H9 (cell line): ENCODE measurements at regions not wholly inside any gene's neighbourhood (a gene's known extent, or its start where the extent isn't known, plus 50 kb on each side); places are given as distances from the start of the nearest gene placed in this dataset.

Experiments
- DNase-seq: peaks from one replicate; pipeline ENCODE4 v3.0.0-alpha.2; 2017
- H2AFZ ChIP-seq: one replicate; pipeline ENCODE4 v1.6.1; 2013; ENCODE audit warnings: mild to moderate bottlenecking, low read length, control low read depth, moderate library complexity
- H2AK5ac ChIP-seq: 2 replicates; pipeline ENCODE4 v1.6.1; 2013; ENCODE audit warnings: low read length, control low read depth, mixed read lengths; ENCODE audit not compliant: insufficient read length
- H2BK120ac ChIP-seq: one replicate; pipeline ENCODE4 v1.6.1; 2013; ENCODE audit warnings: low read depth, mild to moderate bottlenecking, low read length, control low read depth, inconsistent platforms; ENCODE audit not compliant: poor library complexity, severe bottlenecking
- H2BK12ac ChIP-seq: 2 replicates; pipeline ENCODE4 v1.6.1; 2013; ENCODE audit warnings: low read length, control low read depth, mixed read lengths, low read depth; ENCODE audit not compliant: insufficient read length
- H2BK15ac ChIP-seq: 2 replicates; pipeline ENCODE4 v1.6.1; 2013; ENCODE audit warnings: low read depth, low read length, control low read depth
- H2BK20ac ChIP-seq: one replicate; pipeline ENCODE4 v1.6.1; 2013; ENCODE audit warnings: low read depth, mild to moderate bottlenecking, low read length, control low read depth, inconsistent platforms; ENCODE audit not compliant: poor library complexity, severe bottlenecking
- H2BK5ac ChIP-seq: 2 replicates; pipeline ENCODE4 v1.6.1; 2013; ENCODE audit warnings: low read length, control low read depth, mixed read lengths; ENCODE audit not compliant: insufficient read length
- H3K14ac ChIP-seq: 2 replicates; pipeline ENCODE4 v1.6.1; 2013; ENCODE audit warnings: low read length, control low read depth; ENCODE audit not compliant: insufficient read depth
- H3K18ac ChIP-seq: 2 replicates; pipeline ENCODE4 v1.6.1; 2013; ENCODE audit warnings: low read depth, mild to moderate bottlenecking, mixed read lengths, low read length, control low read depth; ENCODE audit not compliant: insufficient read length
- H3K23ac ChIP-seq: 2 replicates; pipeline ENCODE4 v1.6.1; 2013; ENCODE audit warnings: low read length, control low read depth, mixed read lengths, low read depth; ENCODE audit not compliant: insufficient read length
- H3K23me2 ChIP-seq: 2 replicates; pipeline ENCODE4 v1.6.1; 2013; ENCODE audit warnings: low read depth, mild to moderate bottlenecking, mixed read lengths, low read length, control low read depth; ENCODE audit not compliant: insufficient read length, poor library complexity, severe bottlenecking
- H3K27ac ChIP-seq: 2 replicates; pipeline ENCODE4 v1.5.1; 2013; ENCODE audit warnings: low read length, control low read depth, mixed read lengths, low read depth; ENCODE audit not compliant: insufficient read length
- H3K27me3 ChIP-seq: 2 replicates; pipeline ENCODE4 v1.6.1; 2013; ENCODE audit warnings: low read length, control low read depth, inconsistent platforms; ENCODE audit not compliant: insufficient read depth
- H3K4ac ChIP-seq: 2 replicates; pipeline ENCODE4 v1.6.1; 2013; ENCODE audit warnings: low read depth, mild to moderate bottlenecking, control low read depth, inconsistent platforms, low read length, moderate library complexity
- H3K4me1 ChIP-seq: 2 replicates; pipeline ENCODE4 v1.6.1; 2013; ENCODE audit warnings: low read length, control low read depth, inconsistent platforms; ENCODE audit not compliant: insufficient read depth
- H3K4me2 ChIP-seq: 2 replicates; pipeline ENCODE4 v1.6.1; 2013; ENCODE audit warnings: low read length, control low read depth, mixed read lengths; ENCODE audit not compliant: insufficient read length, insufficient read depth
- H3K56ac ChIP-seq: 2 replicates; pipeline ENCODE4 v1.6.1; 2013; ENCODE audit warnings: low read depth, mild to moderate bottlenecking, mixed read lengths, low read length, control low read depth; ENCODE audit not compliant: insufficient read length
- H3K79me1 ChIP-seq: 2 replicates; pipeline ENCODE4 v1.6.1; 2013; ENCODE audit warnings: low read depth, mild to moderate bottlenecking, moderate library complexity, low read length, control low read depth, inconsistent platforms; ENCODE audit not compliant: insufficient read depth, poor library complexity, severe bottlenecking
- H3K79me2 ChIP-seq: 2 replicates; pipeline ENCODE4 v1.6.1; 2013; ENCODE audit warnings: low read length, control low read depth, inconsistent platforms; ENCODE audit not compliant: insufficient read depth
- H3K9ac ChIP-seq: 2 replicates; pipeline ENCODE4 v1.6.1; 2013; ENCODE audit warnings: low read length, control low read depth, mixed read lengths; ENCODE audit not compliant: insufficient read length; ENCODE audit errors: extremely low read depth
- H3K9me3 ChIP-seq: one replicate; pipeline ENCODE4 v1.6.1; 2013; ENCODE audit warnings: low read depth, low read length, inconsistent platforms; ENCODE audit not compliant: control insufficient read depth
- H3T11ph ChIP-seq: one replicate; pipeline ENCODE4 v1.6.1; 2013; ENCODE audit warnings: mild to moderate bottlenecking, low read length, control low read depth, inconsistent platforms
- H4K20me1 ChIP-seq: one replicate; pipeline ENCODE4 v1.6.1; 2013; ENCODE audit not compliant: control insufficient read depth, insufficient read length, insufficient read depth
- H4K5ac ChIP-seq: 2 replicates; pipeline ENCODE4 v1.6.1; 2013; ENCODE audit warnings: low read depth, mild to moderate bottlenecking, mixed read lengths, low read length, control low read depth; ENCODE audit not compliant: insufficient read length
- H4K8ac ChIP-seq: replicated peaks from 2 replicates; pipeline ENCODE4 v1.6.1; 2013; ENCODE audit warnings: low read length, control low read depth, mixed read lengths, low read depth; ENCODE audit not compliant: insufficient read length
- H4K91ac ChIP-seq: 2 replicates; pipeline ENCODE4 v1.6.1; 2013; ENCODE audit warnings: low read depth, mild to moderate bottlenecking, moderate library complexity, mixed read lengths, low read length, control low read depth; ENCODE audit not compliant: insufficient read length
- H3K27ac Mint-ChIP-seq, 3 experiments: 2 replicates in 2 of 3; 3 replicates in 1 of 3; pipeline ENCODE4 v1.8.0; 2020 to 2021; ENCODE audit warnings: mixed read lengths in 3 of 3, mild to moderate bottlenecking in 1 of 3, moderate library complexity in 1 of 3
- H3K27me3 Mint-ChIP-seq: 2 replicates; pipeline ENCODE4 v1.8.0; 2021; ENCODE audit warnings: low read depth, mild to moderate bottlenecking, moderate library complexity, mixed read lengths
- H3K36me3 Mint-ChIP-seq, 3 experiments: 2 replicates in 2 of 3; 3 replicates in 1 of 3; pipeline ENCODE4 v1.8.0; 2020 to 2021; ENCODE audit warnings: low read depth in 3 of 3, mixed read lengths in 3 of 3; ENCODE audit not compliant: insufficient read depth in 1 of 3
- H3K4me1 Mint-ChIP-seq, 2 experiments: 2 replicates each; pipeline ENCODE4 v1.8.0; 2020; ENCODE audit warnings: mixed read lengths in 2 of 2
- H3K4me3 Mint-ChIP-seq, 2 experiments: 2 replicates in 1 of 2; 3 replicates in 1 of 2; pipeline ENCODE4 v1.8.0; 2020 to 2021; ENCODE audit warnings: mild to moderate bottlenecking in 2 of 2, mixed read lengths in 2 of 2, moderate library complexity in 1 of 2
- H3K9me3 Mint-ChIP-seq, 2 experiments: 2 replicates in 1 of 2; 3 replicates in 1 of 2; pipeline ENCODE4 v1.8.0; 2020; ENCODE audit warnings: mild to moderate bottlenecking in 2 of 2, mixed read lengths in 2 of 2, moderate library complexity in 1 of 2
- CTCF ChIP-seq: fragments of 200-600 bp; sonication (generic); conservative IDR thresholded peaks from 3 replicates; pipeline ENCODE4 v1.8.0; 2021; ENCODE audit warnings: antibody characterized with exemption, mild to moderate bottlenecking
- WGBS: extraction: QIAGEN DNeasy Blood & Tissue Kit; methylation state at CpG from one replicate; pipeline ENCODE4 v1.1.7; 2013; ENCODE audit warnings: missing lambda C conversion rate, low lambda C conversion rate, mixed read lengths; ENCODE audit not compliant: insufficient read length; ENCODE audit errors: extremely low coverage; 5-methylcytosine and 5-hydroxymethylcytosine counted together

GRCh38 chr12:58034712-58035111 is 93.3 kb downstream of the ATP23 start:
- H3K23ac ChIP-seq = no peak overlapping the region
- no peak overlapping the region for H2BK20ac ChIP-seq
- Mint-ChIP-seq H3K4me3 (no peak overlapping the region), H3K27ac (no peak overlapping the region), H3K9me3 (peaks cover 63 to 72% of the 10 kb centered on the region in 2 experiments), H3K4me1 (no peaks in the 10 kb centered on the region), H3K27me3 (no peaks in the 10 kb centered on the region), H3K36me3 (peaks cover 17 to 51% (median 45%) of the 10 kb centered on the region in 3 experiments)
- no peak overlapping the region for H3K4ac ChIP-seq
- WGBS = no CpG with 5 or more reads among the region's 1 CpG
- no peaks in the 10 kb centered on the region for H3K4me1 ChIP-seq
- no peak overlapping the region for H2BK5ac ChIP-seq
- no peaks in the 10 kb centered on the region for H3K23me2 ChIP-seq
- H3K9ac ChIP-seq = no peak overlapping the region
- H2AK5ac ChIP-seq = no peak overlapping the region
- no peak overlapping the region for H3T11ph ChIP-seq
- H3K9me3 ChIP-seq = no peaks in the 10 kb centered on the region
- H2BK12ac ChIP-seq = no peak overlapping the region
- H3K27me3 ChIP-seq = no peaks in the 10 kb centered on the region
- no peaks in the 10 kb centered on the region for H4K20me1 ChIP-seq
- H4K5ac ChIP-seq = no peak overlapping the region
- H3K18ac ChIP-seq = no peak overlapping the region
- H3K79me1 ChIP-seq = no peaks in the 10 kb centered on the region
- DNase-seq = no peak
- no peak overlapping the region for H3K27ac ChIP-seq
- H2AFZ ChIP-seq = no peak overlapping the region
- H3K4me2 ChIP-seq = no peak overlapping the region
- H4K91ac ChIP-seq = no peak overlapping the region
- H2BK120ac ChIP-seq = no peak overlapping the region
- no peaks in the 10 kb centered on the region for H3K79me2 ChIP-seq
- H3K56ac ChIP-seq = no peak overlapping the region
- no peak overlapping the region for H3K14ac ChIP-seq
- no peak overlapping the region for H2BK15ac ChIP-seq
- no peak for TF ChIP-seq CTCF
- H4K8ac ChIP-seq = no peak overlapping the region
